MG63 (cell line): ENCODE measurements at regions not wholly inside any gene's neighbourhood (a gene's known extent, or its start where the extent isn't known, plus 50 kb on each side); places are given as distances from the start of the nearest gene placed in this dataset.
"Not testable (repeated sequence)": the region's sequence is repeated elsewhere in the genome, so short reads cannot be mapped to it uniquely, and the experiment has no call there.

Source experiments
- DNase-seq: peaks from one replicate; pipeline ENCODE4 v3.0.0-alpha.2; 2020
- H3K27me3 ChIP-seq: fragments of 250-450 bp; sonication (Bioruptor Pico); 2 replicates; pipeline ENCODE4 v1.5.1; 2020; ENCODE audit warnings: mild to moderate bottlenecking, moderate library complexity
- H3K36me3 ChIP-seq: fragments of 250-450 bp; sonication (Bioruptor Pico); 2 replicates; pipeline ENCODE4 v1.5.1; 2020; ENCODE audit warnings: mild to moderate bottlenecking, moderate library complexity
- H3K4me3 ChIP-seq: fragments of 250-450 bp; sonication (Bioruptor Pico); 2 replicates; pipeline ENCODE4 v1.5.1; 2020; ENCODE audit warnings: mild to moderate bottlenecking, moderate library complexity
- H3K9me3 ChIP-seq: fragments of 250-450 bp; sonication (Bioruptor Pico); 2 replicates; pipeline ENCODE4 v1.5.1; 2020; ENCODE audit warnings: mild to moderate bottlenecking, moderate library complexity

GRCh38 chr21:14691914-14692313 lies 145.8 kb upstream of the SAMSN1 start:
- Histone ChIP-seq H3K27me3 (no peaks in the 10 kb centered on the region), H3K9me3 (no peaks in the 10 kb centered on the region), H3K36me3 (no peaks in the 10 kb centered on the region), H3K4me3 (no peak overlapping the region)
- DNase-seq, result no peak

- no peak for DNase-seq
- Histone ChIP-seq H3K4me3 (no peak overlapping the region), H3K36me3 (no peaks in the 10 kb centered on the region)
These were observed 144.8 kb upstream of the SAMSN1 start for GRCh38 chr21:14690886-14691285.

GRCh38 chr21:14688936-14689335 lies 142.8 kb upstream of the SAMSN1 start:
- Histone ChIP-seq H3K4me3 (no peak overlapping the region), H3K36me3 (no peaks in the 10 kb centered on the region), H3K9me3 (no peaks in the 10 kb centered on the region), H3K27me3 (no peaks in the 10 kb centered on the region)
- no peak for DNase-seq

More at GRCh38 chr21:14690886-14691285, 144.8 kb upstream of the SAMSN1 start:
- H3K27me3 ChIP-seq, result no peaks in the 10 kb centered on the region
- no peaks in the 10 kb centered on the region for H3K9me3 ChIP-seq

- no peak for DNase-seq
- H3K27me3 ChIP-seq, result no peaks in the 10 kb centered on the region
- no peak overlapping the region for H3K4me3 ChIP-seq
- no peaks in the 10 kb centered on the region for H3K36me3 ChIP-seq
- H3K9me3 ChIP-seq, result no peaks in the 10 kb centered on the region
These were observed 142.3 kb upstream of the SAMSN1 start for GRCh38 chr21:14688412-14688811.

GRCh38 chr21:14687268-14687625 lies 141.1 kb upstream of the SAMSN1 start:
- H3K27me3 ChIP-seq, result no peaks in the 10 kb centered on the region
- no peaks in the 10 kb centered on the region for H3K36me3 ChIP-seq
- no peak for DNase-seq
- no peaks in the 10 kb centered on the region for H3K9me3 ChIP-seq
- H3K4me3 ChIP-seq, result no peak overlapping the region

- H3K4me3 ChIP-seq, result no peak overlapping the region
- H3K9me3 ChIP-seq, result no peaks in the 10 kb centered on the region
- no peaks in the 10 kb centered on the region for H3K36me3 ChIP-seq
- DNase-seq, result no peak
- H3K27me3 ChIP-seq, result no peaks in the 10 kb centered on the region
These were observed 140.6 kb upstream of the SAMSN1 start for GRCh38 chr21:14686466-14687267.

GRCh38 chr21:14685568-14685967 lies 139.5 kb upstream of the SAMSN1 start:
- Histone ChIP-seq H3K27me3 (no peaks in the 10 kb centered on the region), H3K4me3 (no peak overlapping the region), H3K36me3 (no peaks in the 10 kb centered on the region), H3K9me3 (no peaks in the 10 kb centered on the region)
- DNase-seq, result no peak

GRCh38 chr21:14684071-14684470 lies 138.0 kb upstream of the SAMSN1 start:
- H3K36me3 ChIP-seq, result no peaks in the 10 kb centered on the region
- DNase-seq, result no peak
- no peaks in the 10 kb centered on the region for H3K27me3 ChIP-seq
- H3K4me3 ChIP-seq, result no peak overlapping the region
- H3K9me3 ChIP-seq, result no peaks in the 10 kb centered on the region

- DNase-seq, result no peak
- no peak overlapping the region for H3K4me3 ChIP-seq
- no peaks in the 10 kb centered on the region for H3K27me3 ChIP-seq
- no peaks in the 10 kb centered on the region for H3K36me3 ChIP-seq
- H3K9me3 ChIP-seq, result no peaks in the 10 kb centered on the region
These were observed 136.9 kb upstream of the SAMSN1 start for GRCh38 chr21:14683063-14683462.

GRCh38 chr21:14678973-14679574 lies 133.0 kb upstream of the SAMSN1 start:
- Histone ChIP-seq H3K36me3 (no peaks in the 10 kb centered on the region), H3K9me3 (no peaks in the 10 kb centered on the region), H3K4me3 (no peak overlapping the region), H3K27me3 (no peaks in the 10 kb centered on the region)
- no peak for DNase-seq

GRCh38 chr21:14677639-14678179 lies 131.6 kb upstream of the SAMSN1 start:
- no peak overlapping the region for H3K4me3 ChIP-seq
- no peaks in the 10 kb centered on the region for H3K27me3 ChIP-seq
- no peak for DNase-seq
- no peaks in the 10 kb centered on the region for H3K36me3 ChIP-seq
- no peaks in the 10 kb centered on the region for H3K9me3 ChIP-seq

GRCh38 chr21:14677013-14677412 lies 130.9 kb upstream of the SAMSN1 start:
- H3K36me3 ChIP-seq, result no peaks in the 10 kb centered on the region

GRCh38 chr21:14675774-14676530 lies 129.8 kb upstream of the SAMSN1 start:
- Histone ChIP-seq H3K9me3 (no peaks in the 10 kb centered on the region), H3K36me3 (no peaks in the 10 kb centered on the region), H3K4me3 (no peak overlapping the region), H3K27me3 (no peaks in the 10 kb centered on the region)
- DNase-seq, result no peak

More at GRCh38 chr21:14677013-14677412, 130.9 kb upstream of the SAMSN1 start:
- DNase-seq, result no peak
- Histone ChIP-seq H3K4me3 (no peak overlapping the region), H3K9me3 (no peaks in the 10 kb centered on the region), H3K27me3 (no peaks in the 10 kb centered on the region)

- Histone ChIP-seq H3K36me3 (no peaks in the 10 kb centered on the region), H3K4me3 (no peak overlapping the region), H3K9me3 (no peaks in the 10 kb centered on the region), H3K27me3 (no peaks in the 10 kb centered on the region)
- no peak for DNase-seq
These were observed 127.5 kb upstream of the SAMSN1 start for GRCh38 chr21:14673649-14674048.

GRCh38 chr21:14672466-14672865 lies 126.4 kb upstream of the SAMSN1 start:
- DNase-seq, result no peak
- H3K9me3 ChIP-seq, result no peaks in the 10 kb centered on the region
- no peak overlapping the region for H3K4me3 ChIP-seq
- H3K27me3 ChIP-seq, result no peaks in the 10 kb centered on the region
- no peaks in the 10 kb centered on the region for H3K36me3 ChIP-seq

- no peaks in the 10 kb centered on the region for H3K36me3 ChIP-seq
- no peak for DNase-seq
- H3K4me3 ChIP-seq, result no peak overlapping the region
- no peaks in the 10 kb centered on the region for H3K27me3 ChIP-seq
- H3K9me3 ChIP-seq, result no peaks in the 10 kb centered on the region
These were observed 124.3 kb upstream of the SAMSN1 start for GRCh38 chr21:14670409-14670808.

GRCh38 chr21:14669092-14669491 lies 123.0 kb upstream of the SAMSN1 start:
- not testable (repeated sequence) for H3K36me3 ChIP-seq, H3K27me3 ChIP-seq, H3K4me3 ChIP-seq, DNase-seq, H3K9me3 ChIP-seq
